Neuron (in vitro differentiated cells): ENCODE measurements at regions not wholly inside any gene's neighbourhood (a gene's known extent, or its start where the extent isn't known, plus 50 kb on each side); places are given as distances from the start of the nearest gene placed in this dataset.

Experiments used
- H2AFZ ChIP-seq: one replicate; pipeline ENCODE4 v1.6.1; 2013; ENCODE audit warnings: low read depth, mild to moderate bottlenecking, inconsistent platforms, low read length, moderate library complexity
- H3K27me3 ChIP-seq: one replicate; pipeline ENCODE4 v1.6.1; 2013; ENCODE audit warnings: low read length; ENCODE audit not compliant: insufficient read depth
- H3K36me3 ChIP-seq: one replicate; pipeline ENCODE4 v1.6.1; 2013; ENCODE audit warnings: low read length; ENCODE audit not compliant: insufficient read depth
- H3K4me1 ChIP-seq: one replicate; pipeline ENCODE4 v1.6.1; 2013; ENCODE audit warnings: low read length; ENCODE audit not compliant: insufficient read depth
- H3K4me3 ChIP-seq: 2 replicates; pipeline ENCODE4 v1.5.1; 2013; ENCODE audit warnings: mild to moderate bottlenecking, low read length, moderate library complexity
- H3K9me3 ChIP-seq: one replicate; pipeline ENCODE4 v1.6.1; 2013; ENCODE audit warnings: low read length

GRCh38 chr1:82542766-82543165 is 742.0 kb downstream of the ADGRL2 start:
- Histone ChIP-seq H3K27me3 (no peaks in the 10 kb centered on the region), H3K36me3 (no peaks in the 10 kb centered on the region), H2AFZ (no peak overlapping the region), H3K9me3 (no peaks in the 10 kb centered on the region), H3K4me3 (no peak overlapping the region), H3K4me1 (no peaks in the 10 kb centered on the region)

- Histone ChIP-seq H3K36me3 (no peaks in the 10 kb centered on the region), H3K4me1 (no peaks in the 10 kb centered on the region), H3K9me3 (no peaks in the 10 kb centered on the region), H3K4me3 (no peak overlapping the region), H3K27me3 (no peaks in the 10 kb centered on the region), H2AFZ (no peak overlapping the region)
Observed at GRCh38 chr1:82542141-82542540, 741.4 kb downstream of the ADGRL2 start.

- H3K4me3 ChIP-seq, result no peak overlapping the region
- H3K4me1 ChIP-seq, result no peaks in the 10 kb centered on the region
- no peaks in the 10 kb centered on the region for H3K27me3 ChIP-seq
- no peak overlapping the region for H2AFZ ChIP-seq
- H3K9me3 ChIP-seq, result peaks cover 2% of the 10 kb centered on the region
- no peaks in the 10 kb centered on the region for H3K36me3 ChIP-seq
Observed at GRCh38 chr1:82540006-82540405, 739.3 kb downstream of the ADGRL2 start.

GRCh38 chr1:82538876-82539275 is 738.1 kb downstream of the ADGRL2 start:
- Histone ChIP-seq H3K4me3 (no peak overlapping the region), H3K27me3 (no peaks in the 10 kb centered on the region), H2AFZ (no peak overlapping the region), H3K4me1 (no peaks in the 10 kb centered on the region), H3K36me3 (no peaks in the 10 kb centered on the region), H3K9me3 (peaks cover 2% of the 10 kb centered on the region)

- no peaks in the 10 kb centered on the region for H3K27me3 ChIP-seq
- H3K4me1 ChIP-seq, result no peaks in the 10 kb centered on the region
- peaks cover 4% of the 10 kb centered on the region for H3K9me3 ChIP-seq
- H3K4me3 ChIP-seq, result no peak overlapping the region
- H3K36me3 ChIP-seq, result no peaks in the 10 kb centered on the region
- no peak overlapping the region for H2AFZ ChIP-seq
Observed at GRCh38 chr1:82534996-82535395, 734.3 kb downstream of the ADGRL2 start.

GRCh38 chr1:82525378-82525777 is 724.6 kb downstream of the ADGRL2 start:
- Histone ChIP-seq H3K4me1 (no peaks in the 10 kb centered on the region), H2AFZ (no peak overlapping the region), H3K27me3 (no peaks in the 10 kb centered on the region), H3K9me3 (peaks cover 3% of the 10 kb centered on the region), H3K4me3 (no peak overlapping the region), H3K36me3 (no peaks in the 10 kb centered on the region)

GRCh38 chr1:82520611-82521010 is 719.9 kb downstream of the ADGRL2 start:
- Histone ChIP-seq H2AFZ (no peak overlapping the region), H3K9me3 (no peaks in the 10 kb centered on the region), H3K36me3 (no peaks in the 10 kb centered on the region), H3K27me3 (no peaks in the 10 kb centered on the region), H3K4me3 (no peak overlapping the region), H3K4me1 (peaks cover 5% of the 10 kb centered on the region)

GRCh38 chr1:82517586-82517985 is 716.9 kb downstream of the ADGRL2 start:
- Histone ChIP-seq H3K27me3 (no peaks in the 10 kb centered on the region), H2AFZ (no peak overlapping the region), H3K4me3 (no peak overlapping the region), H3K36me3 (no peaks in the 10 kb centered on the region), H3K9me3 (no peaks in the 10 kb centered on the region), H3K4me1 (peaks cover 5% of the 10 kb centered on the region)

GRCh38 chr1:82515650-82516049 is 714.9 kb downstream of the ADGRL2 start:
- Histone ChIP-seq H2AFZ (no peak overlapping the region), H3K4me1 (peaks cover 5% of the 10 kb centered on the region), H3K9me3 (no peaks in the 10 kb centered on the region), H3K4me3 (no peak overlapping the region), H3K27me3 (no peaks in the 10 kb centered on the region), H3K36me3 (no peaks in the 10 kb centered on the region)

- Histone ChIP-seq H2AFZ (no peak overlapping the region), H3K9me3 (no peaks in the 10 kb centered on the region), H3K27me3 (no peaks in the 10 kb centered on the region), H3K4me1 (no peaks in the 10 kb centered on the region), H3K36me3 (no peaks in the 10 kb centered on the region), H3K4me3 (no peak overlapping the region)
Observed at GRCh38 chr1:82511441-82511840, 710.7 kb downstream of the ADGRL2 start.

GRCh38 chr1:82510431-82510830 is 709.7 kb downstream of the ADGRL2 start:
- Histone ChIP-seq H3K9me3 (no peaks in the 10 kb centered on the region), H3K36me3 (no peaks in the 10 kb centered on the region), H3K4me3 (no peak overlapping the region), H2AFZ (no peak overlapping the region), H3K27me3 (no peaks in the 10 kb centered on the region), H3K4me1 (no peaks in the 10 kb centered on the region)

- H3K36me3 ChIP-seq, result no peaks in the 10 kb centered on the region
- H3K27me3 ChIP-seq, result no peaks in the 10 kb centered on the region
- H3K4me1 ChIP-seq, result no peaks in the 10 kb centered on the region
- no peak overlapping the region for H2AFZ ChIP-seq
- H3K4me3 ChIP-seq, result no peak overlapping the region
- H3K9me3 ChIP-seq, result no peaks in the 10 kb centered on the region
Observed at GRCh38 chr1:82507011-82507410, 706.3 kb downstream of the ADGRL2 start.

- no peaks in the 10 kb centered on the region for H3K4me1 ChIP-seq
- H3K27me3 ChIP-seq, result no peaks in the 10 kb centered on the region
- no peak overlapping the region for H2AFZ ChIP-seq
- no peaks in the 10 kb centered on the region for H3K9me3 ChIP-seq
- no peak overlapping the region for H3K4me3 ChIP-seq
- no peaks in the 10 kb centered on the region for H3K36me3 ChIP-seq
Observed at GRCh38 chr1:82503822-82504221, 703.1 kb downstream of the ADGRL2 start.

GRCh38 chr1:82499022-82499421 is 698.3 kb downstream of the ADGRL2 start:
- no peak overlapping the region for H2AFZ ChIP-seq

More at GRCh38 chr1:82499022-82499421, 698.3 kb downstream of the ADGRL2 start:
- Histone ChIP-seq H3K27me3 (no peaks in the 10 kb centered on the region), H3K9me3 (peaks cover 7% of the 10 kb centered on the region), H3K36me3 (no peaks in the 10 kb centered on the region), H3K4me3 (no peak overlapping the region), H3K4me1 (no peaks in the 10 kb centered on the region)
